ENCODE measurements at regions not wholly inside any gene's neighbourhood (a gene's known extent, or its start where the extent isn't known, plus 50 kb on each side); places are given as distances from the start of the nearest gene placed in this dataset.

DNA sequence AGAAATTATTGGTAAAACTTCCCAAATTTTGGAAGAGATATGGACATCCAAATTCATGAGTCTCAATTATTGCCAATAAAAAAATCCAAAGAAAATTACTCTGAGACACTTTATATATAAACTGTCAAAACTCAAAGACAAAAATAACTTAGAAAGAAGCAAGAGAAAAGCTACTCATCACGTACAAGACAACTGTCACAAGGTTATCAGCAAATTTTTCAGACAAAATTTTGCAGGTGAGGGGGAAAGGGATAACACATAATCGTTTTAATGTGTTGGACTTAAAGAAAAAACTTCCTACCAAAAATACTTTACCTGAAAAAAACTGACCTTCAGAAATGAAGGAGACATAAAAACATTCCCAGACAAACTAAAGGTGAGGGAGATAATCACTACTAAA lies 272.5 kb downstream of the THBS2 start:
- in situ Hi-C loops (cut with HindIII; ENCODE audit: low pct_unique_long_range_greater_than_20kb, low sequenced_read_pairs): no loop called here
- no peak for DNase-seq (ENCODE audit: low read depth, low spot score)

DNA sequence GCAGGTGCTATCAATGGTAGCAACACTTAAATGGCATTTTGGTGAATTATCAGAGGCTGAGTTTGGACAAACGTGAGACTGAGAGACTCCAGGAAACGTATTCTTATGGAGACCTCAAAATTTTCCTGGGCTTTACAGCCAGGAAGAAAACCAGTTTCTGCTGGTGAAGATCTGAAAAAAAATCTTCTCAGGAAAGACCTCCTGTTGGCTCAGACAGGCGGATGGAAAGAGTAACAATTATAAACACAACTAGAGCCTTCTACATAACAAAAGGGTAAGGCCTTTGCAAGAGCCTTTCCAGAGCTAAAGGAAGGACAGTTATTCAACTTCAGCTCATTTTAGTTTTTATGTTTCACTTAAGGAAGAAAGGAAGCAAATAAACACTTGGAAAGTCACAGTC lies 274.4 kb downstream of the THBS2 start:
- no peak for DNase-seq (ENCODE audit: low read depth, low spot score)
- in situ Hi-C loops (cut with HindIII; ENCODE audit: low pct_unique_long_range_greater_than_20kb, low sequenced_read_pairs): no loop called here

DNA sequence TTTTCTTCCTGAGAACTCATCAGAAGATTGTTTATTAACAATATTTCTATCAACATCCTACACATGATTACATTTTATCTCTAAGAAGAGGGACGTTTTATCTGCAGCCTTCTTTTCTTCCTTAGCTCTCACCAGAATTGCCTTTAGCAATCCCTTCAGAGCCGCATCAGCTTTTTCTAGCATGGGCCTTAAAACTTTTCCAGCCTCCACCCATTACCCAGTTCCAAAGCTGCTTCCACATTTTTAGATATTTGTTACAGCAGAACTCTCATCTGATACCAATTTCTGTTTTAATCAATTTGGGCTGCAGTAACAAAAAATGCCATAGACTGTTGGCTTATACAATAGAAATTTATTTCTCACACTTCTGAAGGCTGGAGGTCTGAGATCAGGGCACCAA lies 281.5 kb downstream of the THBS2 start:
- in situ Hi-C loops (cut with HindIII; ENCODE audit: low pct_unique_long_range_greater_than_20kb, low sequenced_read_pairs): no loop called here

DNA sequence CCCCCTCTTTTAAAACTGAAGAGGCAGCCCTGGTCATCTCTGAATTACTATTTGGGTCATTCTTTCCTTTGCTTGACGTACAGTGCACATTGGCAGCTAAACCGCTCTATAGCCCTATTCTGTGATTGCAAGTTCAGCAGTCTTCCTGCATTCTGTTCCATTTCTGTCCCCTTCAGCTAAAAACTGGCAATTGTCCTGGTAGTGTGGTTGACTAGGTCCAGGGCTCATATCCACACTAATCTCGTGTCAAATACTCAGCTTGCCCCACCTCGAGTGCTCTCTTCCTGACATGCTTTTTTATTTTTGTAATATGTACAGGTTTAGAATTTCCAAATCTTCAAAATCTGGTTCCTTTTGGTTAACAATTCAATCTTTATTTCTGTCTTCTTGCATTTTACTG lies 282.1 kb downstream of the THBS2 start:
- no peak for DNase-seq (ENCODE audit: low read depth, low spot score)
- in situ Hi-C loops (cut with HindIII; ENCODE audit: low pct_unique_long_range_greater_than_20kb, low sequenced_read_pairs): no loop called here

More for the DNA sequence above, 281.5 kb downstream of the THBS2 start:
- no peak for DNase-seq (ENCODE audit: low read depth, low spot score)

DNA sequence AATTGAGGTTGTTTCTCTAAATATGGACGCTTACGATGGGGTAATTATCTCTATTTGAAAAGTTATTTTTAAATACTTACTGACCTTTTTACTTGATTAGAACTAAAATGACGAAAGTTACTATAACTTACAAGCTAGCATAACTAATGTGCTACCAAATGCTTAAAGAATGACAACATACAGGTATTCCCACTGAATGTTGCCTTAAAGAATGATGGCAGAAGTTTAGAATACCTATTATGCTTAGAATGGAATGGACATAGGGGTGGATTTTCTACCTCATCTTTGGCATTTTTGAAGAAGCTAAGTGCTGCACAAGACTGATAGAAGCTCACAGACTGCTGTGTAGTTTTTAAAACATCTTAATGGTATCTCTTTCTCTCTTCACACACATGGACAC lies 284.8 kb downstream of the THBS2 start:
- DNase-seq (ENCODE audit: low read depth, low spot score): no peak
- in situ Hi-C loops (cut with HindIII; ENCODE audit: low pct_unique_long_range_greater_than_20kb, low sequenced_read_pairs): no loop called here

DNA sequence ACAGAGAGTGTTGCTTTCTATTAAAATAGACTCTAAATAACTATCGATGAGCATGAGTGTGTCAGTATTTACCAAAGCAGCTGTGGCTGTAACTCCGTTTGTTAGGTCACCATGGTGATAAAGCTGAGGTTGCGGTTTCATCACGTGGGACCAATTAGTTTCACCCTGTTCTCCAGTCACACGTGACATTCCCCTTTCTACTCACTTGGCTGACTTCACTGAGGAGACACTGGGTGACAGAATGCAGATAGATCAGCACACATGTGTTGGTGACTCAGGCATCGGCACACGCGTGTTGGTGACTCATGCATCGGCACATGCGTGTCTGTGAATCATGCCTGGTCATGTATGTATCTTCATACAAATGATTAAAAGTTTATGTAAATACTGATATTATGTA lies 285.4 kb downstream of the THBS2 start:
- in situ Hi-C loops (cut with HindIII; ENCODE audit: low pct_unique_long_range_greater_than_20kb, low sequenced_read_pairs): no loop called here
- peak; percentile 54 for DNase-seq (ENCODE audit: low read depth, low spot score)

DNA sequence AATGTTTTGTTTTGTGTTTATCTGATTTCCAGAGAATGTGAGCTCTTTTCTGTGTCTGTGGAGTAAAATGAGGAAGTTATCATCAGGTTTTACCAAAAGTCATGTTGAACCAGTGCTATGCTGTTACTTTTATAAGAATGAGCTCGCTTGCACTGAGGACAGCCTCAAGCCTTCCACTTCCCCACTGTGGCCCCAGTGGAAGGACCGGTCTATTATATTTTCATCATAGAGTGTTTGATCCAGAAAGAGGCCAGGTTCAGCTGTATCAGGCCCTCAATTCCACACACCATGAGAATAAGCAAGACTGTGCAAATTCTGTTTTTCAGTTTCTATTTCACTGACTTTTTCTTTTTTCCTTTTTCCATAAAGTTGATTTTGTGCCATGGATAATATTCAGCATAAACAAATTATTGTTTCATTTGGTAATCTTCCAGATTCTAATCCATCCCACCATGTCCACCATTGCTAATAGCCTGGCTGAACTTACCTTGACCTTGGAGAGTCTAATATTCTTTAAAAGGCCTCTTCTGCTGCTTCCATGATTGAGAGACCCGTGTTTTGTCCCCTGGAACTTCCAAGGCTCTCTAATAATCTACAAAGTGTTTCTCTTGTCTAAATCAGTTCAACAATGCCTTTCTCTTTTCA lies 286.2 kb downstream of the THBS2 start:
- no peak for DNase-seq (ENCODE audit: low read depth, low spot score)
- in situ Hi-C loops (cut with HindIII; ENCODE audit: low pct_unique_long_range_greater_than_20kb, low sequenced_read_pairs): no loop called here

DNA sequence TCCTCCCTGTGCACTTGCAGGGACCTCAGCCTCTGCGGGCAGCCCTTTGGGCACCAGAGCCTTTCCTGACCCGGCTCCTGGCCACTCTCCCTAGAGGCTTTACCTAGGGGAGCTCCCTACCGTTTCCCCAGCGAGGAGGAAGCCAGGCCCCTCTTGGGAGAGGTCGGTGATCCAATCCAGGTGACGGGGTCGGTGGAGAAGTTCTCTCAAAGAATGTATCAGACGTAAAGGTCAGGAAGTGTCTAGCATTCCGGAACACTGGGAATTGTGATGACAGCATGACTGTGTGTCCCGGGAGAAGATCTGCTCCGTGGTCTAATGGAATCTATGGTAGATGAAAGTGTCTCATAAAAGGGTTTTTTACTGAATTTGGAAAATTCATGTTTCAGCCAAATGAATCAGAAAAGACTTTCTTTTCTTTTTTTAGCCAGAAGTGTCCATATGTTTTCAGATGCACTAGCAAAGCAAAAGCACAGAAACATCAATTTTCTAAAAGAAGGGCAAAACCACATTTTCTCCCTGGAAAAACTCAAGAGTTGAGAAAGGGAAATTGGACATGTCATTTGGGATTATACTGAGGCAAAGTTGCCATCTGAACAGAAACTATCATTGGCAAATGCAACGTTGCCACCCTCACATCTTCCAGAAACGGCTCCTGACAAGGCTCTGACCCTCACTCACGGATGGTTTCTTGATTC lies 289.4 kb downstream of the THBS2 start:
- in situ Hi-C loops (cut with HindIII; ENCODE audit: low pct_unique_long_range_greater_than_20kb, low sequenced_read_pairs): no loop called here
- DNase-seq (ENCODE audit: low read depth, low spot score): no peak

DNA sequence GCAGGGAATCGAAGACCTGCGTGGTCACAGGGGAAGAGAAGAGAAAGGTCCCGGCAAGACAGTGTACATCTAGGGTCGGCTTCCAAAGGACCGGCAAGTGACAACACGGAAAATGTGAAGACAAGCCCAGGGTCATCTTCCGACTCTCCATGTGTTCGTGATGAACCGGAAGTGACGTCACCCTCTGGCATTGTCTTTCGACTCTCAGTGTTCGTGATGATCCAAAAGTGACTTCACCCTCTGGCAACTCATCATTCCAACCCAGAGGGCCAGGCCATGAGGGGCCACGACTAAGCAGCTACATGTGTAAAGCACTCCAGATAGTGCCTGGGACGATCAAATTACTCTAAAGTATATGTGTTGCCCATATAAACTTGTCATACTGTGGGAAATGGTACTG lies 290.8 kb downstream of the THBS2 start:
- DNase-seq (ENCODE audit: low read depth, low spot score): no peak
- in situ Hi-C loops (cut with HindIII; ENCODE audit: low pct_unique_long_range_greater_than_20kb, low sequenced_read_pairs): no loop called here

DNA sequence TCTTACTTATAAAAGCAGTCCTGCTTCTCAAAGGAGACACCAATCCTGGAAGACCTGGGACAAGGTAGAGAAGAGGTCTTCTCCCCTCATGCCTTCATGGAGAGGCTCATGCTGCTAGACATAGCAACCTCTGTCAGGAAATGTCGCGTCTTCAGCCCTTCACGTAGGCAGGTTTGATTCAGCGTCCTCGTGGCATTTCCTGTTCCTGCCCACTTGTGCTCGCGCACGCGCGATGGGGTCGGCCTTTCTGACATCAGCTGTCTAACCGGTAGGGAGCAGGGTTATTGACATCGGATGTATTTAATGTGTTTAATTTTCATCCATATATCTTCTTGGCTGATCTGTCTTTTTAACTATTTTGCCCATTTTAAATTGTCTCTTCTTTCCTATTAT lies 292.4 kb downstream of the THBS2 start:
- in situ Hi-C loops (cut with HindIII; ENCODE audit: low pct_unique_long_range_greater_than_20kb, low sequenced_read_pairs): no loop called here
- no peak for DNase-seq (ENCODE audit: low read depth, low spot score)

DNA sequence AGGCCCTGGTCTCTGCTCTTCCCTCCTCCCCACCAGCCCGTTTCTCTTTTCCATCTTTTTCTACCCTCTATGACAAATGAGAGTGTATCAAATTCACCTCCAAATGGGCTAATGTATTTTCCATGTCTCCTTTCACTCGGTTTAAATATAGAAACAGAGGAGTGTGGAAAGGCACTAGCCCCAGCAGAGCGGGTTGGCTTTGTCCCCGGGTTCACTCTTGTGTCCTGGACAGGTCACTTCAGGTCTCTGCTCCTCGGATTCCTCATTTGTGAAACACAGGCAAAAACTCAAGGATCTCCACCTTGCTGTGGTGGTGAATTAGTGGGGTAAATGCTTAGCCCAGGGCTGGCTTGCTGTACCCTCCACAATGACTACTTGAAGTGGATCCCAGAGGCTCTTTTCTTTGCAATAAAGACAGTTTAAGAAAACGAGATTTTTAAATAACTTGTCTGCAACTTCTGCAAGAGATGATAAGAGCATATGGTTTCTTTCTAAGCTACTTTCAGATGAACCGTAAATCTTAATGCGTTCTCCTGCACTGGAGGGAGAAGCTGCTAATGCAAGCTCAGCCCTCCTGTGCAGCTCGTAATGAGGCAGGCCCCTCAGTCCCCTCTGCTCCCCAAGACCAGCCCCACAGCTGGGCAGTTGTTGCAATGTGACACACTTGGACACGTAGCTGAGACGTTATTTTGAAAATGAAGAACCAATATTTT lies 292.9 kb downstream of the THBS2 start:
- in situ Hi-C loops (cut with HindIII; ENCODE audit: low pct_unique_long_range_greater_than_20kb, low sequenced_read_pairs): no loop called here
- no peak for DNase-seq (ENCODE audit: low read depth, low spot score)

DNA sequence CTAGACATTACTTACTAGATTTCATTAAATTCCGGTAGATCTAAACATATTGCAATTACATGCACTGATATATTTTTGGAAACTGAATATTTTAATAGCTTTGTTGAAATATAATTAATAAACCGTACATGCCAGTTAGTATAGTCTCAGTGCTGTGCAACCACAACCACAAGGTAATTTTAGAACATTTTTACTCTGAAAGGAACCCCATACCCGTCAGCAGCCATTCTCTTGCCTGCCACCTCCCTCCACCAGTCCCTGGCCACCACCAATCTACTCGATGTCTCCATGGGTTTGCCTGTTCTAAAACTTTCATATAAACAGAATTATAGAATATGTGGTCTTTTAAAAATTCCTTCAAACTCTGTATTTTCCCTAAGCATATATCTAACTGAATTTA lies 293.9 kb downstream of the THBS2 start:
- no peak for DNase-seq (ENCODE audit: low read depth, low spot score)
- in situ Hi-C loops (cut with HindIII; ENCODE audit: low pct_unique_long_range_greater_than_20kb, low sequenced_read_pairs): no loop called here

DNA sequence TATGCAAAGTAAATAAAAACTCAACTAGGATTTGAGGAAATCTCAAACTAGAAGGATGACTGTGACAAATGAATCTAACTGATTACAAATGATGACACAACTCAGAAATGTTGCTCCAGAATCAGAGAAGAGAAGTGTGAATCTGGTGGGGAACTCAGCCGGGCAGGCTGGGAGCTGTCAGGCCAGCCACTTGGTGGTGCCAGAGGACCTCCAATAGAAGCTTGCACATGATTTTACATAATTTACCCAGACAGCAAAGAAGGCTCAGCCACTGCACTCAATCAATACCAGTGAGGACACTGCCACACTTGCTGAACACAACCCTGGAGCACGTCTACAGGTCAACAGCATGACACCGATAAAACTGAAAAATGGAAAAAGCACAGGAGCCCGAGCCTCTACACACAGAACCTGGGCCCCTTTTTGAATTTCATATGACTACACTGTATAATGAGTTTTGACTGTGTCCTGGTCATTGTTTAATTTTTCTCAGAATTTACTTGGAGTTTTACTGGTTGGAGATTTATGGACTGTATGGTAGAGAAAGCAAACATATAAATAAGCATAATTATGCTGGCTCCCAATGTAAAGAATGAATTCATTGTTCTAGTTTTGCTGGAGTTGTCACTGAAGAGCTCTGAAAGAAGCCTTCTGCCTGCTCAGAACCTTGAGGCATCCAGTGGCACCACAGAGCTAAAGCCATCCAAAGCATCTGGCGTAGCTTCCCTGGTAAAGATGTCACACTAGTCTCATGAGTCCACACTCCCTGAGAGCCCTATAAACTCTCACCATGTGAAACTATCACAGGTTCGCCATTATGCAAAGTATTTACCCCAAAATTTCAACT lies 296.5 kb downstream of the THBS2 start:
- in situ Hi-C loops (cut with HindIII; ENCODE audit: low pct_unique_long_range_greater_than_20kb, low sequenced_read_pairs): no loop called here

DNA sequence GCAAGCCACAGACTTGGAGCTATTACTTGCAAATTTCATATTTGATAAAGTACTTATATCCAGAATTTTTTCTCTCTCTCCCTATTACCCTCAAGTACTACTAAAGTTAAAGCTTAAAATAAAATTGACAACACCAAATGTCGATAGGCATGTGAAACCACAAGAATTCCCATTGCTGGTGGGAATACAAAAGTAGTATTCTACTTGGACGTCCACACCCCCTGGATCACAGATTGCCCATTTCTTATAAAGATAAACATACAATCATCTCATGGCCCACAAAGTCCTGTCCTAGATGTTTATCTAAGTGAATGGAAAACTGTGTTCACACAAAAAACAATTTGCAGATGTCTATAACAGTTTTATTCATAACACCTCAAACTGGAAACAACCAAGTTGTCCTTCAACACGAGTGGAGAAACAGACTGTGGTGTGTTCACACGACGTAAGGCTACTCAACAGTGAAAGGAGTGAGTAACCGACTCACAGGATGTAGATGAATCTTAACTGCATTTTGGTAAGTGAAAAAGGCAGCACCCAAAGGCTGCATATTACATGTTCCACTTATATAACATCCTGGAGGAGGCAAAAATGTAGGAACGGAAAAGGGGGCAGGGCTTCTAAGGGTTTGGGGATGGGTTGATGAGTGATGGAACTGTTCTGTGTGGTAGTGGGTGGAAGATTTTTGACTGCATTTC lies 297.4 kb downstream of the THBS2 start:
- DNase-seq (ENCODE audit: low read depth, low spot score): peak; percentile 57
- in situ Hi-C loops (cut with HindIII; ENCODE audit: low pct_unique_long_range_greater_than_20kb, low sequenced_read_pairs): no loop called here

More for the DNA sequence above, 296.5 kb downstream of the THBS2 start:
- DNase-seq (ENCODE audit: low read depth, low spot score): peak; percentile 85

DNA sequence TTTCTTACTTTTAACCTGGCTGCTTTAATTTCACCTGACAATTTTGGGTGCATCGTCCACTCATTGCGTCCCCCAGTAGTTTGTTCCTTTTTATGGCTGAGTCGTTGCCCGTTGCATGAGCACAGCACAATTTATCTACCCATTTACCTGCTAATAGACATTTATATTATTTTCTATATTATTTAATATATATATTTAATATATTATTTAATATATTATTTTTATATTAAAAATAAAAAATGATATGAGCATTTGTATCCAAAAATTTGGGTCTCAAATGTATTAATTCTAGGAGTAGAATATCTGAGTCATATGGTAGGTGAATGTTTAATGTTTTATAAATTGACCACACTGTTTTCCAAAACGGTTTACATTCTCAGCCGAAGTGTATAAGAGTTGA lies 300.2 kb downstream of the THBS2 start:
- in situ Hi-C loops (cut with HindIII; ENCODE audit: low pct_unique_long_range_greater_than_20kb, low sequenced_read_pairs): no loop called here
- no peak for DNase-seq (ENCODE audit: low read depth, low spot score)

DNA sequence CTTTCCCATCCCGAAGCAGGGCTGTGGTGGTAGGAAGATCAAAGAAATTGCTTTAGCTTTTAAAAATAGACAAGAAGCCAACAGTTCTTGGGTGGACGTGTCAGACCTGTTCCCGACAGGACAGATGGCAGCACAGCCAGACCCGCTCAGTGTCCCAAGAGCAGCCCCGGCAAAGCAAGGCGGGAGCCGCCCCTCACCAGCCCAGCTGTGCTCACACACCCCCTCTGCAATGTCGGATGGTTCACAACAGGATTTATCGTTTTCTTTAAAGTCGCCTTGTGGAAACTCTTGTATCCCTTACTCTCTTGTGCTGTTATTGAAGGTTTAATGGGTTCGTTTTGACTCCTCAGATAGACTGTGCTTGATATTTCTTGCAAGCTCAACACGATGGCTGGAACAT lies 302.4 kb downstream of the THBS2 start:
- in situ Hi-C loops (cut with HindIII; ENCODE audit: low pct_unique_long_range_greater_than_20kb, low sequenced_read_pairs): no loop called here

DNA sequence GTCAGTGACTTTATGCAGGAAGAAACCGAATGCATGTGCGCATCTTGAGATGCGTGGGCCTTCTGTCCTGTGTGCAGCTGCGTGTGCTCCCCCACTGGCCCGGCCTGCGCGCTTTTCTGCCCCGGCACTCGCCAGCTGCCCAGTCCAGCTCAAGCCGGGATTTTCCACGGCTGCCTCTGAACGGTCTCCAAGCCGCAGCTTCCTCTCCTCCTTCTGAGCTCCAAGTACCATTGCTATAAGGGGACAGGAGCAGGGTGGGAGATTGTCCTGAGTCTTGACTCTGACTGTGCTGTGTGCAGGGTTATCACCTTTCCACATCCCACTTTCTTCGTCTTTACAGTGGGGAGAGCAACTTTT lies 302.8 kb downstream of the THBS2 start:
- in situ Hi-C loops (cut with HindIII; ENCODE audit: low pct_unique_long_range_greater_than_20kb, low sequenced_read_pairs): no loop called here
- no peak for DNase-seq (ENCODE audit: low read depth, low spot score)

More for the DNA sequence above, 302.4 kb downstream of the THBS2 start:
- DNase-seq (ENCODE audit: low read depth, low spot score): no peak

All from SK-MEL-5 (cell line).